AG09309 (cell line): ENCODE measurements at regions not wholly inside any gene's neighbourhood (a gene's known extent, or its start where the extent isn't known, plus 50 kb on each side); places are given as distances from the start of the nearest gene placed in this dataset.
"Not testable (repeated sequence)": the region's sequence is repeated elsewhere in the genome, so short reads cannot be mapped to it uniquely, and the experiment has no call there.

Experiments used
- DNase-seq: peaks from one replicate; pipeline ENCODE4 v3.0.0-alpha.2; 2010; ENCODE audit warnings: low read depth
- H3K4me3 ChIP-seq: 2 replicates; pipeline ENCODE4 v1.5.1; 2011; ENCODE audit warnings: mild to moderate bottlenecking, low read depth, low read length, moderate library complexity; ENCODE audit not compliant: control insufficient read depth
- CTCF ChIP-seq: IDR thresholded peaks from 2 replicates; pipeline ENCODE4 v1.5.1; 2011; ENCODE audit warnings: mild to moderate bottlenecking, low read depth, low read length, inconsistent platforms; ENCODE audit not compliant: insufficient read depth, control insufficient read depth; ENCODE audit errors: missing control alignments

GRCh38 chr3:39558775-39559306, 91.4 kb downstream of the MOBP start:
- no peak for TF ChIP-seq CTCF
- DNase-seq, result no peak
- no peak overlapping the region for H3K4me3 ChIP-seq

GRCh38 chr3:39559543-39559942, 92.1 kb downstream of the MOBP start:
- no peak for TF ChIP-seq CTCF
- H3K4me3 ChIP-seq, result no peak overlapping the region
- no peak for DNase-seq

DNA sequence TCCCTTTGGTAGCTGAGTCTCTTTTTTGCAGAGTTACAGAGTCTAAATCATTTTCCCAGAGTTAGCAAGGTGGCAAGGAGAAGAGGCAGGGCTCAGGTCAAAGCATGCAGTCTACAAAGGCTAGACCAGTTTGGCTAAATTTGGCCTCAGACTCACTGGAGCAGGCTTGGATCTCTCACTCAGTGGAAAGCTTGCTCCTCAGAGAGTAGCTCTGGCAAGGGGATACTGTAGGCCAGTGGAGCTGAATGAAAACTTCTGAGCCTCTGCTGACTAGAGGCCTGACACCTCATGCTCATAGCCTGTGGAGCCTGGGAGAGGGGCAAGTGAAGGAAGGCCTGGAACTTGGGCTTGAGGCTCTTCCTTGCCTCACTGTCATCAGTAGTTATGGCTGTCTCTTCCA, 101.0 kb downstream of the MOBP start:
- H3K4me3 ChIP-seq, result no peak overlapping the region
- TF ChIP-seq CTCF, result no peak
- DNase-seq, result no peak

GRCh38 chr3:39569095-39569494, 101.6 kb downstream of the MOBP start:
- H3K4me3 ChIP-seq, result no peak overlapping the region
- no peak for TF ChIP-seq CTCF
- no peak for DNase-seq

DNA sequence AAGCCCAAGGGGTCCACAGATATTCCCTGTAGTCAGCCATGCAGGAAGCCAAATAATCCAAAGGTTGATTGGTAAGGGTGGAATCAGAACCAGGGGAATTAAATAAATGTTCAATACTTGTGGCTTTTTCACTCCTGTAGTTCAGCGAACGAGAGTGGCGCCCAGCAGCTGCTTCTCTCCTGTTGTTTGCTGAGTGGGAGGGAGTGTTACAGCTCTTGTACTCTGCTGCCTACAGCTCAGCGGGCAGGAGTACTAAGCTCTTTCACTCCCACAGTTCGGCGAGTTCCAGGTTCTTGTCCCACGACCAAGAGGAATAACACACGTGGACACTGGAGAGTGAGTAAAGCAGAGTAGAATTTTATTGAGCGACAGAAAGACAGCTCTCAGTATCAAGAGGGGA, 105.9 kb downstream of the MOBP start:
- TF ChIP-seq CTCF, result no peak
- H3K4me3 ChIP-seq, result no peak overlapping the region
- DNase-seq, result no peak

DNA sequence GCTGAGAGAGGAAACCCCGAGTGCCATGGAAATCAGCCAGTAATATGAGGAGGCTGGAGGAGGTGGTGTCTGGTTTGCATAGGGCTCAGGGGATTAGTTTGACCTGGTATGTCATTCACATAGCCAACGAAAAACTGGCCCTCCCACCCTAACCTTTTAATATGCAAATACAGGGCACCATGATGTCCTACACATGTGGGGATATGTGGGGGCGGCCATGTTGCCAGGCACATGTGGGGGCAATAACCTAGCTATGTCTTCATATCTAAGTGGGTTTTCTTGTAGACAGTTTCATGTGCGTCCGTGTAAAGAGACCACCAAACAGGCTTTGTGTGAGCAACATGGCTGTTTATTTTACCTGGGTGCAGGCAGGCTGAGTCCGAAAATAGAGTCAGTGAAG, 110.1 kb downstream of the MOBP start:
- no peak overlapping the region for H3K4me3 ChIP-seq
- no peak for TF ChIP-seq CTCF
- no peak for DNase-seq

DNA sequence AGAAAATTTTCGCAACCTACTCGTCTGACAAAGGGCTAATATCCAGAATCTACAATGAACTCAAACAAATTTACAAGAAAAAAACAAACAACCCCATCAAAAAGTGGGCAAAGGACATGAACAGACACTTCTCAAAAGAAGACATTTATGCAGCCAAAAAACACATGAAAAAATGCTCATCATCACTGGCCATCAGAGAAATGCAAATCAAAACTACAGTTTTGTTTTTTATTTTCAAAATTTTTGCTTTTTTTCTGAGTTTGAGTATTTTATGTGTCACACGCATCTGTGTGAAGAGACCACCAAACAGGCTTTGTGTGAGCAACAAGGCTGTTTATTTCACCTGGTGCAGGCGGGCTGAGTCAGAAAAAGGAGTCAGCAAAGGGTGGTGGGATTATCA, 118.7 kb downstream of the MOBP start:
- not testable (repeated sequence) for DNase-seq, H3K4me3 ChIP-seq

DNA sequence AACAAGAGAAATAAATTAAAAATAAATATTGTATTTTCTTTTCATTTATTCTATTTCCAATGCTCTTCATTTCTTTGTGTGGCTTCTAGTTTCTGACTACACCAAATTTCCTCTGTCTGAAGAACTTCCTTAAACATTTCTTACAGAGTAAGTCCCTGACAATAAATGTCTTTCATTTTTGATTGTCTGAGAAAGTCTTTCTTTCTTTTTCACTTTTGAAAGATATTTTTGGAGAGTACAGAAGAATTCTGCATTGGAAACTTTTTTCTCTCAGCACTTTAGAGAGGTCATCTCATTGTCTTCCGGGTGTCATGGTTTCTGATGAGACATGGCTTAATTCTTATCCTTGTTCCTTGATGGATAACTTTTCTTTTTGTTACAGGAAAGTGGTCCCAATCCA, 119.6 kb downstream of the MOBP start:
- no peak for TF ChIP-seq CTCF
- H3K4me3 ChIP-seq, result no peak overlapping the region
- no peak for DNase-seq
